NB4 (cell line): ENCODE measurements at regions not wholly inside any gene's neighbourhood (a gene's known extent, or its start where the extent isn't known, plus 50 kb on each side); places are given as distances from the start of the nearest gene placed in this dataset.

ENCODE experiments used
- CTCF ChIP-seq: IDR thresholded peaks from one replicate; pipeline ENCODE4 v1.5.1; 2012; ENCODE audit warnings: low read depth, low read length
- MAX ChIP-seq: IDR thresholded peaks from 2 replicates; pipeline ENCODE4 v1.6.1; 2011; ENCODE audit warnings: low read depth, low read length
- MYC ChIP-seq: IDR thresholded peaks from 2 replicates; pipeline ENCODE4 v1.6.1; 2011; ENCODE audit warnings: low read depth, low read length
- POLR2A ChIP-seq: IDR thresholded peaks from 2 replicates; pipeline ENCODE4 v1.6.1; 2011; ENCODE audit warnings: mild to moderate bottlenecking; ENCODE audit not compliant: insufficient read length; ENCODE audit errors: extremely low read depth

- TF ChIP-seq CTCF (no peak), POLR2A (no peak), MAX (no peak), MYC (no peak)
Observed at GRCh38 chr10:78415111-78415510, 381.4 kb downstream of the RPS24 start.
